Subcutaneous abdominal adipose tissue (tissue), 5 donors: ENCODE measurements at regions not wholly inside any gene's neighbourhood (a gene's known extent, or its start where the extent isn't known, plus 50 kb on each side); places are given as distances from the start of the nearest gene placed in this dataset.

Experiments
- H3K27ac ChIP-seq: one replicate; pipeline ENCODE4 v1.7.0; 2013; ENCODE audit warnings: low read depth, mild to moderate bottlenecking, inconsistent platforms, low read length, moderate library complexity
- H3K27me3 ChIP-seq, 5 donors: one replicate each; pipeline ENCODE4 v1.7.0; 2013; ENCODE audit warnings: low read length in 5 of 5, inconsistent platforms in 1 of 5; ENCODE audit not compliant: control insufficient read depth in 5 of 5, insufficient read depth in 4 of 5
- H3K36me3 ChIP-seq, 5 donors: one replicate each; pipeline ENCODE4 v1.7.0; 2013; ENCODE audit warnings: low read length in 5 of 5; ENCODE audit not compliant: control insufficient read depth in 5 of 5, insufficient read depth in 5 of 5
- H3K4me1 ChIP-seq, 5 donors: one replicate each; pipeline ENCODE4 v1.7.0; 2013; ENCODE audit warnings: low read length in 5 of 5, mild to moderate bottlenecking in 3 of 5, moderate library complexity in 1 of 5; ENCODE audit not compliant: control insufficient read depth in 5 of 5, insufficient read depth in 5 of 5
- H3K4me3 ChIP-seq, 5 donors: one replicate each; pipeline ENCODE4 v1.7.0; 2013; ENCODE audit warnings: low read length in 5 of 5, low read depth in 1 of 5
- H3K9ac ChIP-seq, 5 donors: one replicate each; pipeline ENCODE4 v1.7.0; 2013; ENCODE audit warnings: low read length in 5 of 5, mild to moderate bottlenecking in 4 of 5, moderate library complexity in 3 of 5
- H3K9me3 ChIP-seq, 5 donors: one replicate each; pipeline ENCODE4 v1.7.0; 2013; ENCODE audit warnings: low read length in 5 of 5; ENCODE audit not compliant: control insufficient read depth in 5 of 5
- donor health status: healthy.
- donor health status: healthy.
- donor health status: healthy.
- donor health status: healthy.
- donor health status: healthy.

- Histone ChIP-seq H3K9ac (no peak overlapping the region), H3K27me3 (no peaks in the 10 kb centered on the region), H3K9me3 (no peaks in the 10 kb centered on the region), H3K4me3 (no peak overlapping the region), H3K27ac (no peak overlapping the region), H3K4me1 (no peaks in the 10 kb centered on the region), H3K36me3 (no peaks in the 10 kb centered on the region)
Observed at GRCh38 chr11:104713401-104713800, 184.9 kb downstream of the CASP12 start.

DNA sequence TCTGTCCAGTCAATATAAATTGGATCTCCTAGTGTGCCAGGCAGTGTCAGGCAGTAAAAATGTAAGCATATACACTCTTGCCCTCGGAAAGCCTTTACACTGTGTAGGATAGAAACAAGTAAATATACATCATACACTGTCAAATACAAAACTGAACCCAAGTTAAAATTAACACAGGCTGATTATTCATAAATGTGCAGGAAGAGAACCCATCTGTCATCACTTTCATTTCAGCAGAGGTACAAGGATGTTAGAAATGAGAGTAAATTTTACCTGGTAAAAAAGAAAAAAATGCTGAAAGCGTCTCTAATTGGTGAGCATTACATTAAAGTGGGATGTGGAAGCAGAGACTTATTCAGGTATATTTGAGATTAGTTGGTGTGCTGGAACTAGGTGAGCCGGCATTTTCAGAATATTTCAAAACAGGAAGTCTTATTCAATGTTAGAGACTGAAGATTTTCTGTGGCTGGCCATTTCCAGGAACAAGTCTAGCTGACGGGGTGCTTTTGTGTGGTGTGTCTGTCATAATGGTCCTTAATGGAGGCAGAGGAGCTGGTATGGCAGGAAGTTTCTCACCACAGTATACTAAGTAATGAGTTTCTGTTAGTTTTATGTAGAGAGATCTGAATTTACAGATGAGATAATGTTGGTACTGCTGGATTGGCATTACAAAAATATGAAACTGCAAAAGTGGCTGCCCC is 192.6 kb downstream of the CASP12 start:
- no peaks in the 10 kb centered on the region for H3K27me3 ChIP-seq
- peak overlapping the region in 3 of 5 donors; percentile 1 to 18 (median 5) for H3K4me3 ChIP-seq
- peaks cover 0 to 16% (median 12%) of the 10 kb centered on the region in 5 donors for H3K4me1 ChIP-seq
- H3K9me3 ChIP-seq = no peaks in the 10 kb centered on the region
- no peaks in the 10 kb centered on the region for H3K36me3 ChIP-seq
- no peak overlapping the region for H3K27ac ChIP-seq
- no peak overlapping the region for H3K9ac ChIP-seq

DNA sequence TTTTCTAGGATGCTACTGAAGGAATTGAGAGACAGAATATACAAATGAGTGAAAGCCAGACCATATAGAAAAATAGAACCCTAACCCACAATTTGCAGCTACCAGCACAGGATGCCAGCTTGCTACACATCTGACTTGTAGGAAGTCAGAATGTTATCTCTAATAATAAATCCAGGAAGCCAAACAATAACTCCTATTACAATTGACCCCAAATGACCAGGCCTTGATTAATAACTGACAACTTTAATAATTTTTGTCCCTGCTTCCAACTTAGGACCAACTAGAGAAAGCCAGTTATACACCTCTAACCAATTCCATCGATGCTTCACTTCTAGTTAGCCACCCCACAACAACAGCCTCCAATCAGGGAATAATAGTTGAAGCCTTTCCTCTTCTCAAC is 193.4 kb downstream of the CASP12 start:
- no peaks in the 10 kb centered on the region for H3K36me3 ChIP-seq
- no peak overlapping the region for H3K27ac ChIP-seq
- H3K9ac ChIP-seq = no peak overlapping the region

GRCh38 chr11:104704146-104704830 is 194.0 kb downstream of the CASP12 start:
- H3K36me3 ChIP-seq = no peaks in the 10 kb centered on the region
- no peak overlapping the region for H3K27ac ChIP-seq
- H3K4me3 ChIP-seq = no peak overlapping the region
- H3K9ac ChIP-seq = no peak overlapping the region
- peaks cover 0 to 19% (median 17%) of the 10 kb centered on the region in 5 donors for H3K4me1 ChIP-seq
- H3K9me3 ChIP-seq = no peaks in the 10 kb centered on the region
- no peaks in the 10 kb centered on the region for H3K27me3 ChIP-seq

More for the DNA sequence above, 193.4 kb downstream of the CASP12 start:
- no peaks in the 10 kb centered on the region for H3K27me3 ChIP-seq
- no peaks in the 10 kb centered on the region for H3K9me3 ChIP-seq
- H3K4me1 ChIP-seq = peaks cover 0 to 19% (median 17%) of the 10 kb centered on the region in 5 donors
- H3K4me3 ChIP-seq = no peak overlapping the region

GRCh38 chr11:104700609-104701008 is 197.7 kb downstream of the CASP12 start:
- no peak overlapping the region for H3K27ac ChIP-seq
- no peak overlapping the region for H3K9ac ChIP-seq

DNA sequence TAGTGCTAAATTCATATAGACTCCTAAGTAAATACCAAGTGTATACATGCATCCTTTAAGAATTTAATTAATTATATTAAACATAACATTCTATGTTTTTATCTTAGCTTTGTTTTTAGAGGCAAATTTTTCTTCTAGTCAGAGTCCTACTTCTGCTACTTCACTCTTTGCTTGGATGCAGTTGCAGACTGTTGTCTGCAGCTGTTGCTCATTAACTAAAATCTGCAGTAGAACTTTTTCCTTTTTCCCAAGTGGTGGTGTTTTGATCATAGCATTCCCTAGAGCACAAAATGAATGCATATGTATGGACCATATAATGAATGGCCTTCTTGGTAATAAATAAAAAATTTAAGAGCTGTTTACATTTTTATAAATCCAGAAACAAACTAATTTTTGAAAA is 198.3 kb downstream of the CASP12 start:
- peaks cover 0 to 12% (median 9%) of the 10 kb centered on the region in 5 donors for H3K4me1 ChIP-seq
- no peaks in the 10 kb centered on the region for H3K36me3 ChIP-seq
- H3K9ac ChIP-seq = no peak overlapping the region
- no peak overlapping the region for H3K27ac ChIP-seq
- no peaks in the 10 kb centered on the region for H3K27me3 ChIP-seq
- no peak overlapping the region for H3K4me3 ChIP-seq
- no peaks in the 10 kb centered on the region for H3K9me3 ChIP-seq

More at GRCh38 chr11:104700609-104701008, 197.7 kb downstream of the CASP12 start:
- H3K27me3 ChIP-seq = no peaks in the 10 kb centered on the region
- no peaks in the 10 kb centered on the region for H3K36me3 ChIP-seq
- H3K4me3 ChIP-seq = no peak overlapping the region
- peaks cover 0 to 14% (median 12%) of the 10 kb centered on the region in 5 donors for H3K4me1 ChIP-seq
- H3K9me3 ChIP-seq = no peaks in the 10 kb centered on the region

- Histone ChIP-seq H3K27me3 (no peaks in the 10 kb centered on the region), H3K4me1 (peaks cover 0 to 4% (median 0%) of the 10 kb centered on the region in 5 donors), H3K27ac (no peak overlapping the region), H3K4me3 (no peak overlapping the region), H3K36me3 (no peaks in the 10 kb centered on the region), H3K9me3 (no peaks in the 10 kb centered on the region), H3K9ac (no peak overlapping the region)
Observed at GRCh38 chr11:104695065-104695463, 203.2 kb downstream of the CASP12 start.

GRCh38 chr11:104694259-104695064 is 203.8 kb downstream of the CASP12 start:
- no peak overlapping the region for H3K4me3 ChIP-seq
- H3K9me3 ChIP-seq = no peaks in the 10 kb centered on the region
- H3K27me3 ChIP-seq = no peaks in the 10 kb centered on the region
- no peaks in the 10 kb centered on the region for H3K36me3 ChIP-seq
- H3K27ac ChIP-seq = no peak overlapping the region
- H3K4me1 ChIP-seq = peaks cover 0 to 4% (median 0%) of the 10 kb centered on the region in 5 donors
- H3K9ac ChIP-seq = no peak overlapping the region

DNA sequence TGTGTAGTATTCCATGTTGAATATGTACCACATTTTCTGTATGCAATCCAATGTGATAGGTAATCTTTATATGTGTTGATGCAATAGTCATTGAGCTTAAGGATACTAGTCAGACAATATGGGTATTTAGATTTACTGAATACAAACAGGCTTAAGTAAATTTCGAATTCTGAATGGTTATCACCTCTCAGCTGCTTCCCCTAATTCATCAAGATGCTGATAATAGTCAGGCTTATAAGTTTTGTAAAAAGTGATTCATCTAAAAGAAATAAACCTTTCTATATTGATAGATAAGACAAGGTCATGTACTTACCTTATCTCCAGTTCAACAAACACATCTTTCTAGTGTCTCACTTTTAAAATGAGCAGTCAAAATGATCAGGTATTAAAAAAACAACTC is 205.5 kb downstream of the CASP12 start:
- Histone ChIP-seq H3K27me3 (no peaks in the 10 kb centered on the region), H3K4me3 (no peak overlapping the region), H3K4me1 (peaks cover 0 to 4% (median 0%) of the 10 kb centered on the region in 5 donors), H3K36me3 (no peaks in the 10 kb centered on the region), H3K9me3 (no peaks in the 10 kb centered on the region), H3K27ac (no peak overlapping the region), H3K9ac (no peak overlapping the region)

DNA sequence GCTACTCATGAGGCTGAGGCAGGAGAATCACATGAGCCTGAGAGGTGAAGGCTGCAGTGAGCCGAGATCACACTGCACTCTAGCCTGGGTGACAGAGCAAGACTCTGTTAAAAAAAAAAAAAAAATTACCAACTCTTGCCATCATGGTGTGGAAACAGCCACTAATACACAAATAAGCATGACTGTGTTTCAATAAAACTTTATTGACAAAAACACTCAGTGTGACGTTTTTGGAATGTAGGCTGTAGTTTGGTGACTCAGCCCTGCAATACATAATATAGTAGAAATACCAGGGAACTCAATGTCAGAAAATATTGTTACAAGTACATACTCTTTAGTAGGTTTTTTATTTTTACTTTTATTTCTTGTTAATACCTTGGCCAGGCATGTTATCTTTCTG is 207.1 kb downstream of the CASP12 start:
- peaks cover 0 to 4% (median 0%) of the 10 kb centered on the region in 5 donors for H3K4me1 ChIP-seq
- H3K9me3 ChIP-seq = no peaks in the 10 kb centered on the region
- no peaks in the 10 kb centered on the region for H3K27me3 ChIP-seq
- H3K9ac ChIP-seq = no peak overlapping the region
- H3K27ac ChIP-seq = no peak overlapping the region
- H3K36me3 ChIP-seq = no peaks in the 10 kb centered on the region
- no peak overlapping the region for H3K4me3 ChIP-seq
